Neuronal stem cell (in vitro differentiated cells): ENCODE measurements at regions not wholly inside any gene's neighbourhood (a gene's known extent, or its start where the extent isn't known, plus 50 kb on each side); places are given as distances from the start of the nearest gene placed in this dataset.

ENCODE experiments used
- DNase-seq: peaks from one replicate; pipeline ENCODE4 v3.0.0-alpha.2; 2013; ENCODE audit warnings: low spot score
- H2AFZ ChIP-seq: one replicate; pipeline ENCODE4 v1.6.1; 2013; ENCODE audit warnings: mild to moderate bottlenecking, low read length, inconsistent platforms
- H2AK5ac ChIP-seq: 2 replicates; pipeline ENCODE4 v1.6.1; 2013; ENCODE audit warnings: low read depth, mild to moderate bottlenecking, inconsistent platforms, low read length, moderate library complexity, mixed read lengths
- H2BK120ac ChIP-seq: 2 replicates; pipeline ENCODE4 v1.6.1; 2013; ENCODE audit warnings: low read depth, mild to moderate bottlenecking, inconsistent platforms, low read length, moderate library complexity, mixed read lengths
- H2BK12ac ChIP-seq: one replicate; pipeline ENCODE4 v1.6.1; 2013; ENCODE audit warnings: low read length, inconsistent platforms
- H2BK15ac ChIP-seq: 2 replicates; pipeline ENCODE4 v1.6.1; 2013; ENCODE audit warnings: mild to moderate bottlenecking, low read length, inconsistent platforms, mixed read lengths
- H2BK5ac ChIP-seq: one replicate; pipeline ENCODE4 v1.6.1; 2013; ENCODE audit warnings: inconsistent platforms, mild to moderate bottlenecking, low read length, moderate library complexity
- H3K14ac ChIP-seq: one replicate; pipeline ENCODE4 v1.6.1; 2013; ENCODE audit warnings: low read length, inconsistent platforms
- H3K18ac ChIP-seq: 2 replicates; pipeline ENCODE4 v1.6.1; 2013; ENCODE audit warnings: low read length, inconsistent platforms
- H3K23ac ChIP-seq: 2 replicates; pipeline ENCODE4 v1.6.1; 2013; ENCODE audit warnings: low read depth, mild to moderate bottlenecking, mixed read lengths, low read length, inconsistent platforms; ENCODE audit not compliant: poor library complexity
- H3K27ac ChIP-seq: replicated peaks from 3 replicates; pipeline ENCODE4 v1.5.1; 2013; ENCODE audit warnings: low read length, inconsistent platforms
- H3K27me3 ChIP-seq, 3 experiments: 2 replicates each; pipeline ENCODE4 v1.6.1; 2013; ENCODE audit warnings: low read length in 3 of 3, mild to moderate bottlenecking in 2 of 3, inconsistent platforms in 1 of 3, low read depth in 1 of 3, mixed read lengths in 1 of 3, moderate library complexity in 1 of 3; ENCODE audit not compliant: control insufficient read depth in 3 of 3, insufficient read depth in 3 of 3
- H3K36me3 ChIP-seq, 2 donors: replicated peaks in 1 of 2; 2 replicates each; pipeline ENCODE4 v1.6.1; 2013; ENCODE audit warnings: low read length in 2 of 2; ENCODE audit not compliant: control insufficient read depth in 2 of 2, insufficient read depth in 2 of 2
- H3K4ac ChIP-seq: 2 replicates; pipeline ENCODE4 v1.6.1; 2013; ENCODE audit warnings: inconsistent platforms, mild to moderate bottlenecking, low read length, moderate library complexity
- H3K4me1 ChIP-seq, 2 donors: 1 replicate in 1 of 2; 2 replicates in 1 of 2; pipeline ENCODE4 v1.6.1; 2013; ENCODE audit warnings: low read length in 2 of 2, low read depth in 1 of 2; ENCODE audit not compliant: control insufficient read depth in 2 of 2, insufficient read depth in 1 of 2
- H3K4me2 ChIP-seq: one replicate; pipeline ENCODE4 v1.6.1; 2013; ENCODE audit warnings: mild to moderate bottlenecking, low read length, inconsistent platforms; ENCODE audit not compliant: insufficient read depth, poor library complexity, severe bottlenecking
- H3K4me3 ChIP-seq, 2 donors: 2 replicates each; pipeline ENCODE4 v1.5.1; 2013; ENCODE audit warnings: low read length in 2 of 2, mild to moderate bottlenecking in 2 of 2, inconsistent platforms in 1 of 2, moderate library complexity in 1 of 2
- H3K79me1 ChIP-seq: one replicate; pipeline ENCODE4 v1.6.1; 2013; ENCODE audit warnings: low read depth, mild to moderate bottlenecking, inconsistent platforms, low read length, moderate library complexity
- H3K9ac ChIP-seq: one replicate; pipeline ENCODE4 v1.6.1; 2013; ENCODE audit warnings: mild to moderate bottlenecking, low read depth, low read length, inconsistent platforms; ENCODE audit not compliant: poor library complexity
- H3K9me3 ChIP-seq, 2 donors: replicated peaks in 1 of 2; 2 replicates each; pipeline versions ENCODE3 to v1.6.1; 2013; ENCODE audit warnings: low read length in 2 of 2, mild to moderate bottlenecking in 2 of 2, inconsistent platforms in 1 of 2, low read depth in 1 of 2, mixed read lengths in 1 of 2, moderate library complexity in 1 of 2; ENCODE audit not compliant: control insufficient read depth in 2 of 2, insufficient read depth in 1 of 2
- H4K8ac ChIP-seq: one replicate; pipeline ENCODE4 v1.6.1; 2013; ENCODE audit warnings: low read depth, mild to moderate bottlenecking, inconsistent platforms, low read length, moderate library complexity
- H4K91ac ChIP-seq: one replicate; pipeline ENCODE4 v1.6.1; 2013; ENCODE audit warnings: low read length, low read depth, mild to moderate bottlenecking, inconsistent platforms; ENCODE audit not compliant: poor library complexity
- WGBS, 2 donors: extraction: QIAGEN DNeasy Blood & Tissue Kit; methylation state at CpG; one replicate each; pipeline ENCODE4 v1.1.7; 2013; ENCODE audit warnings: missing lambda C conversion rate in 2 of 2, mixed read lengths in 1 of 2; ENCODE audit not compliant: insufficient read length in 2 of 2, insufficient replicate concordance in 1 of 2; ENCODE audit errors: extremely low coverage in 2 of 2; 5-methylcytosine and 5-hydroxymethylcytosine counted together

GRCh38 chr3:26807272-26807671, 184.7 kb downstream of the LRRC3B start:
- Histone ChIP-seq H3K23ac (no peak overlapping the region), H3K27me3 (no peaks in the 10 kb centered on the region), H2BK12ac (no peak overlapping the region), H2BK120ac (no peak overlapping the region), H3K18ac (no peak overlapping the region), H3K14ac (no peak overlapping the region), H3K79me1 (no peaks in the 10 kb centered on the region), H3K9me3 (no peaks in the 10 kb centered on the region), H3K36me3 (no peaks in the 10 kb centered on the region), H4K91ac (no peak overlapping the region), H4K8ac (no peak overlapping the region), H3K4me3 (no peak overlapping the region), H3K9ac (no peak overlapping the region), H3K4me2 (no peak overlapping the region), H2AK5ac (no peak overlapping the region), H2BK5ac (no peak overlapping the region), H3K4ac (no peak overlapping the region), H3K4me1 (no peaks in the 10 kb centered on the region), H2AFZ (no peak overlapping the region), H2BK15ac (no peak overlapping the region), H3K27ac (no peak overlapping the region)
- no CpG with 5 or more reads among the region's 1 CpG for WGBS, 2 donors
- no peak for DNase-seq

GRCh38 chr3:26825454-26825853, 202.9 kb downstream of the LRRC3B start:
- no peak overlapping the region for H2AFZ ChIP-seq
- H3K79me1 ChIP-seq: no peaks in the 10 kb centered on the region
- no peak overlapping the region for H4K8ac ChIP-seq
- H3K27me3 ChIP-seq: no peaks in the 10 kb centered on the region
- no peak overlapping the region for H3K18ac ChIP-seq
- no peak overlapping the region for H3K9ac ChIP-seq
- H3K4ac ChIP-seq: no peak overlapping the region
- H3K27ac ChIP-seq: no peak overlapping the region
- no peak overlapping the region for H2BK5ac ChIP-seq
- H3K14ac ChIP-seq: no peak overlapping the region
- no peak overlapping the region for H3K4me2 ChIP-seq
- no peak overlapping the region for H3K23ac ChIP-seq
- no peak overlapping the region for H4K91ac ChIP-seq
- H2BK12ac ChIP-seq: no peak overlapping the region
- WGBS, 2 donors: no CpG with 5 or more reads among the region's 2 CpGs
- H2BK15ac ChIP-seq: no peak overlapping the region
- H2AK5ac ChIP-seq: no peak overlapping the region
- no peaks in the 10 kb centered on the region for H3K4me1 ChIP-seq
- H3K36me3 ChIP-seq: no peaks in the 10 kb centered on the region
- H2BK120ac ChIP-seq: no peak overlapping the region
- no peak for DNase-seq
- peaks cover 0 to 7% of the 10 kb centered on the region in 2 donors for H3K9me3 ChIP-seq
- peak overlapping the region in 1 of 2 donors; percentile 19 for H3K4me3 ChIP-seq

- Histone ChIP-seq H3K18ac (no peak overlapping the region), H3K9ac (no peak overlapping the region), H3K9me3 (peaks cover 0 to 5% of the 10 kb centered on the region in 2 donors), H4K91ac (no peak overlapping the region), H3K4me1 (no peaks in the 10 kb centered on the region), H2BK15ac (no peak overlapping the region), H3K79me1 (no peaks in the 10 kb centered on the region), H3K36me3 (no peaks in the 10 kb centered on the region), H2AFZ (no peak overlapping the region), H3K27me3 (no peaks in the 10 kb centered on the region), H3K23ac (no peak overlapping the region), H3K4ac (no peak overlapping the region), H2BK12ac (no peak overlapping the region), H3K27ac (no peak overlapping the region), H4K8ac (no peak overlapping the region), H3K4me3 (peak overlapping the region in 1 of 2 donors; percentile 3), H3K14ac (no peak overlapping the region), H2BK120ac (no peak overlapping the region), H3K4me2 (no peak overlapping the region), H2BK5ac (no peak overlapping the region), H2AK5ac (no peak overlapping the region)
- DNase-seq: no peak
- no CpG with 5 or more reads among the region's 1 CpG for WGBS, 2 donors
Measured at GRCh38 chr3:26827169-26827568, 204.6 kb downstream of the LRRC3B start.

GRCh38 chr3:26838026-26838425, 215.5 kb downstream of the LRRC3B start:
- Histone ChIP-seq H3K9me3 (no peaks in the 10 kb centered on the region), H3K4ac (no peak overlapping the region), H2AFZ (no peak overlapping the region), H4K91ac (no peak overlapping the region), H3K79me1 (no peaks in the 10 kb centered on the region), H2BK120ac (no peak overlapping the region), H3K18ac (no peak overlapping the region), H3K9ac (no peak overlapping the region), H3K27ac (no peak overlapping the region), H2AK5ac (no peak overlapping the region), H3K4me1 (peaks cover 0 to 3% of the 10 kb centered on the region in 2 donors), H3K23ac (no peak overlapping the region), H3K4me3 (no peak overlapping the region), H2BK5ac (no peak overlapping the region), H3K36me3 (no peaks in the 10 kb centered on the region), H4K8ac (no peak overlapping the region), H2BK15ac (no peak overlapping the region), H3K27me3 (no peaks in the 10 kb centered on the region), H3K14ac (no peak overlapping the region), H2BK12ac (no peak overlapping the region), H3K4me2 (no peak overlapping the region)
- WGBS, 2 donors: no CpG with 5 or more reads among the region's 4 CpGs
- no peak for DNase-seq
